ENCODE measurements at regions not wholly inside any gene's neighbourhood (a gene's known extent, or its start where the extent isn't known, plus 50 kb on each side); places are given as distances from the start of the nearest gene placed in this dataset.

DNA sequence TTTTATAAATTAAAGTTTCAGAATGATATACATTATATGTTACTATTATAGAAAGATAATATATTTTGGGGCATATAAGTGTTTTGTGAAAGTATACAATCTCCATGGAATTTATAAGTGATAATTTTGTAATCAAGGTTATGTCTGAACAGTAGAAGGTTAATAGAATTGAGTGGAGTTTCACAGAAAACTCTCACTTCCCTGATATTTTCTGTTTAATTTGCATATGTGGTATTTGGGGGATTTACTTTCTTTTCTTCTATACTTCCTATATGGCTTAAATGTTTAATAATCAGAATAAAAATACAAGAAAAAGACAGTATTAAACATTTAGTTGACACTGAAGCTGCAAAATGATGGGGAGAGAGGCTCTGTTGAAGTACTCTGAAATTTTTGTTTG, 848.5 kb downstream of the DACH1 start:
- Mint-ChIP-seq H3K9me3 (ENCODE audit: low read depth) (peaks cover 9% of the 10 kb centered on the region), H3K27me3 (no peaks in the 10 kb centered on the region), H3K27ac (no peak overlapping the region), H3K36me3 (ENCODE audit: insufficient read depth) (peaks cover 1% of the 10 kb centered on the region), H3K4me3 (ENCODE audit: low read depth) (no peak overlapping the region), H3K4me1 (ENCODE audit: low read depth) (peaks cover 26% of the 10 kb centered on the region)
- TF ChIP-seq, protein P1, sequence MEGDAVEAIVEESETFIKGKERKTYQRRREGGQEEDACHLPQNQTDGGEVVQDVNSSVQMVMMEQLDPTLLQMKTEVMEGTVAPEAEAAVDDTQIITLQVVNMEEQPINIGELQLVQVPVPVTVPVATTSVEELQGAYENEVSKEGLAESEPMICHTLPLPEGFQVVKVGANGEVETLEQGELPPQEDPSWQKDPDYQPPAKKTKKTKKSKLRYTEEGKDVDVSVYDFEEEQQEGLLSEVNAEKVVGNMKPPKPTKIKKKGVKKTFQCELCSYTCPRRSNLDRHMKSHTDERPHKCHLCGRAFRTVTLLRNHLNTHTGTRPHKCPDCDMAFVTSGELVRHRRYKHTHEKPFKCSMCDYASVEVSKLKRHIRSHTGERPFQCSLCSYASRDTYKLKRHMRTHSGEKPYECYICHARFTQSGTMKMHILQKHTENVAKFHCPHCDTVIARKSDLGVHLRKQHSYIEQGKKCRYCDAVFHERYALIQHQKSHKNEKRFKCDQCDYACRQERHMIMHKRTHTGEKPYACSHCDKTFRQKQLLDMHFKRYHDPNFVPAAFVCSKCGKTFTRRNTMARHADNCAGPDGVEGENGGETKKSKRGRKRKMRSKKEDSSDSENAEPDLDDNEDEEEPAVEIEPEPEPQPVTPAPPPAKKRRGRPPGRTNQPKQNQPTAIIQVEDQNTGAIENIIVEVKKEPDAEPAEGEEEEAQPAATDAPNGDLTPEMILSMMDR (IDR thresholded peaks at IDR 0.05; ENCODE audit: unreplicated experiment): no peak
- DNase-seq (ENCODE audit: low spot score, unreplicated experiment): no peak

DNA sequence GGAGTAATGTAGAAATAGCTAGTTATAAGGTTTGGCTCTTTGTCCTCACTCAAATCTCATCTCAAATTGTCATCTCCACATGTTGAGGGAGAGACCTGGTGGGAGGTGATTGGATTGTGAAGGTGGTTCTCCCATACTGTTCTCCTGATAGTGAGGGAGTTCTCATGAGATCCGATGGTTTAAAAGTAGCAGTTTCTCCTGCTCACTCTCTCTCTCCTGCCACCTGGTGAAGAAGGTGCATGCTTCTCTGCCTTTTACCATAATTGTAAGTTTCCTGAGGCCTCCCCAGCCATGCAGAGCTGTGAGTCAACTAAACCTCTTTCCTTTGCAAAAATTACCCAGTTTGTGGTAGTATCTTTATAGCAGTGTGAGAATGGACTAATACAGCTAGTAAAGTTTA, 849.4 kb downstream of the DACH1 start:
- TF ChIP-seq, protein P1 (IDR thresholded peaks at IDR 0.05; ENCODE audit: unreplicated experiment): no peak
- DNase-seq (ENCODE audit: low spot score, unreplicated experiment): no peak
- Mint-ChIP-seq H3K9me3 (ENCODE audit: low read depth) (peaks cover 9% of the 10 kb centered on the region), H3K27me3 (no peaks in the 10 kb centered on the region), H3K4me3 (ENCODE audit: low read depth) (no peak overlapping the region), H3K4me1 (ENCODE audit: low read depth) (peaks cover 26% of the 10 kb centered on the region), H3K36me3 (ENCODE audit: insufficient read depth) (no peaks in the 10 kb centered on the region), H3K27ac (peak overlapping the region; percentile 67)

DNA sequence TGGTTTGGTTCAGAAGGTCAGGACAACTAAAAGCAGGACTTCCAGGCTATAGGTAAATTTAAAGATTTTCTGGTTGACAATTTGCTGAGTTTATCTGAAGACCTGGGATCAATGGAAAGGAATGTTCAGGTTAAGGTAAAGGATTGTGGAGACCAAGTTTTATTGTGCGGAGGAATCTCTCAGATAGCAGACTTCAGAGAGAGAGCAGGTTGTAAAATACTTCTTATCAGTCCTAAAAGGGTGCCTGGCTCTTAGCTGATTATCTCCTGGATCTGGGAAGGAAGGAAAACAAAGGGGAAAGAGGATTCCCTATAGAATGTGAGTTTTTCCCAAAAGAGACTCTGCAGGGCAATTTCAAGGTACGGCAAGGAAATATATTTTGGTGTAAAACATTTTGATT, 851.5 kb downstream of the DACH1 start:
- Mint-ChIP-seq H3K4me1 (ENCODE audit: low read depth) (peaks cover 26% of the 10 kb centered on the region), H3K27me3 (no peaks in the 10 kb centered on the region), H3K4me3 (ENCODE audit: low read depth) (peak overlapping the region; percentile 31), H3K9me3 (ENCODE audit: low read depth) (no peaks in the 10 kb centered on the region), H3K27ac (peak overlapping the region; percentile 92), H3K36me3 (ENCODE audit: insufficient read depth) (no peaks in the 10 kb centered on the region)
- no peak for DNase-seq (ENCODE audit: low spot score, unreplicated experiment)
- TF ChIP-seq, protein P1 (IDR thresholded peaks at IDR 0.05; ENCODE audit: unreplicated experiment): no peak

DNA sequence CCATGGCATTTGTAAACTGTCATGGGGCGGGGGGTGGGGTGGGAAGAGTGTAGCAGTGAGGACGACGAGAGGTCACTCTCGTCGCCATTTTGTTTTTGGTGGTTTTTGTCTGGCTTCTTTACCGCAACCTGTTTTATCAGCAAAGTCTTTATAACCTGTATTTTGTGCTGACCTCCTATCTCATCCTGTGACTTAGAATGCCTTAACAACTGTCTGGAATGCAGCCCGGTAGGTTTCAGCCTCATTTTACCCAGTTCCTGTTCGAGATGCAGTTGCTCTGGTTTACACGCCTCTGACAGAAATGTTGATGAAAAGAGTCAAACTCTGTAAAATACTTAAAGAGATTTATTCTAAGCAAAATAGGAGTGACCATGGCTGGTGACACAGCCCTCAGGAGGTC, 852.0 kb downstream of the DACH1 start:
- peak overlapping the region; percentile 31 for H3K4me3 Mint-ChIP-seq (ENCODE audit: low read depth)

DNA sequence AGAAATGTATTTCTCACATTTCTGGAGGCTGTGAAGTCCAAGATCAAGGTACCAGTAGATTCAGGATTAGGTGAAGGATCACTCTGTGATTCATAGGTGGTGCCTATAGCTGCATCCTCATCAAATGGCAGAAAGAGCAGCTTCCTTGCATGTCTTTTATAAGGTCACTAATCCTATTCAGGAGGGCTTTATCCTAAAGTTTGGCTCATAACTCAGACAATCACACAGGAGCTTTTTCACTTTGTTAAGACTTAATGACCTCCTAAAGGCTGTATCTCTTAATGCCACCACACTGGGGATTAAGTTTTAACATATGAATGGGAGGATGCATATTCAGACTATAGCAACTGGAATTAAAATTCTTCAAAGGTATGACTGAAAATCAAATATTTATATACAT, 861.1 kb downstream of the DACH1 start:
- H3K4me1 Mint-ChIP-seq (ENCODE audit: low read depth): peaks cover 1% of the 10 kb centered on the region

More for the DNA sequence above, 852.0 kb downstream of the DACH1 start:
- Mint-ChIP-seq H3K4me1 (ENCODE audit: low read depth) (peaks cover 26% of the 10 kb centered on the region), H3K27me3 (no peaks in the 10 kb centered on the region), H3K9me3 (ENCODE audit: low read depth) (no peaks in the 10 kb centered on the region), H3K27ac (peak overlapping the region; percentile 92), H3K36me3 (ENCODE audit: insufficient read depth) (no peaks in the 10 kb centered on the region)
- TF ChIP-seq, protein P1 (IDR thresholded peaks at IDR 0.05; ENCODE audit: unreplicated experiment): no peak
- no peak for DNase-seq (ENCODE audit: low spot score, unreplicated experiment)

More for the DNA sequence above, 861.1 kb downstream of the DACH1 start:
- TF ChIP-seq, protein P1 (IDR thresholded peaks at IDR 0.05; ENCODE audit: unreplicated experiment): no peak
- no peaks in the 10 kb centered on the region for H3K36me3 Mint-ChIP-seq (ENCODE audit: insufficient read depth)
- H3K27me3 Mint-ChIP-seq: no peaks in the 10 kb centered on the region
- DNase-seq (ENCODE audit: low spot score, unreplicated experiment): no peak
- H3K9me3 Mint-ChIP-seq (ENCODE audit: low read depth): no peaks in the 10 kb centered on the region
- H3K27ac Mint-ChIP-seq: no peak overlapping the region
- no peak overlapping the region for H3K4me3 Mint-ChIP-seq (ENCODE audit: low read depth)

Measured in progenitor cell of endocrine pancreas (in vitro differentiated cells).